DND-41 (cell line): ENCODE measurements at regions not wholly inside any gene's neighbourhood (a gene's known extent, or its start where the extent isn't known, plus 50 kb on each side); places are given as distances from the start of the nearest gene placed in this dataset.

Experiments
- ATAC-seq: fragments of 200-7000 bp; cut with Tn5 transposase; 3 replicates; pipeline ENCODE4 v1.9.1; 2021; ENCODE audit warnings: low read depth; ENCODE audit not compliant: insufficient read depth
- DNase-seq: peaks from one replicate; pipeline ENCODE4 v3.0.0-alpha.2; 2020
- H2AFZ ChIP-seq: 2 replicates; pipeline ENCODE4 v1.6.0; 2012; ENCODE audit warnings: low read depth, low read length
- H3K27ac ChIP-seq: 2 replicates; pipeline ENCODE4 v1.5.1; 2012; ENCODE audit warnings: low read length, inconsistent platforms
- H3K27me3 ChIP-seq: fragments of 200-600 bp; sonication (generic); 2 replicates; pipeline ENCODE4 v1.6.0; 2012; ENCODE audit warnings: low read length, mild to moderate bottlenecking, inconsistent platforms; ENCODE audit not compliant: insufficient read depth, poor library complexity
- H3K36me3 ChIP-seq: 2 replicates; pipeline ENCODE4 v1.5.1; 2012; ENCODE audit warnings: low read length, inconsistent platforms; ENCODE audit not compliant: insufficient read depth
- H3K4me1 ChIP-seq: 2 replicates; pipeline ENCODE4 v1.5.1; 2012; ENCODE audit warnings: mild to moderate bottlenecking, low read length; ENCODE audit not compliant: insufficient read depth
- H3K4me2 ChIP-seq: 2 replicates; pipeline ENCODE4 v1.6.0; 2012; ENCODE audit warnings: mild to moderate bottlenecking, moderate library complexity, low read length, inconsistent platforms; ENCODE audit not compliant: insufficient read depth
- H3K4me3 ChIP-seq, 2 experiments: fragments of 200-600 bp in 1 of 2; shearing (Covaris generic) in 1 of 2; 2 replicates each; pipeline ENCODE4 v1.5.1; 2012 to 2016; ENCODE audit warnings: inconsistent platforms in 2 of 2, low read length in 2 of 2, mild to moderate bottlenecking in 2 of 2, low read depth in 1 of 2, moderate library complexity in 1 of 2
- H3K79me2 ChIP-seq: 2 replicates; pipeline ENCODE4 v1.6.0; 2012; ENCODE audit warnings: low read length, inconsistent platforms; ENCODE audit not compliant: insufficient read depth
- H3K9ac ChIP-seq: 2 replicates; pipeline ENCODE4 v1.6.0; 2012; ENCODE audit warnings: low read depth, mild to moderate bottlenecking, inconsistent platforms, low read length, moderate library complexity
- H3K9me3 ChIP-seq: 2 replicates; pipeline ENCODE4 v1.5.1; 2012; ENCODE audit warnings: low read length, moderate library complexity, mild to moderate bottlenecking, inconsistent platforms; ENCODE audit not compliant: insufficient read depth, severe bottlenecking
- H4K20me1 ChIP-seq: 2 replicates; pipeline ENCODE4 v1.6.0; 2012; ENCODE audit warnings: low read length; ENCODE audit not compliant: insufficient read depth
- EZH2 ChIP-seq: IDR thresholded peaks from 3 replicates; pipeline ENCODE4 v1.6.1; 2012; ENCODE audit warnings: borderline replicate concordance, low read depth, mild to moderate bottlenecking, moderate library complexity, low read length, inconsistent platforms; ENCODE audit not compliant: severe bottlenecking
- TF ChIP-seq, protein P1 (sequence below): IDR thresholded peaks from 2 replicates; pipeline ENCODE4 v1.5.1; 2012; ENCODE audit warnings: borderline replicate concordance, low read length, moderate library complexity, mild to moderate bottlenecking; ENCODE audit not compliant: poor library complexity, severe bottlenecking; ENCODE audit errors: extremely low read depth

DNA sequence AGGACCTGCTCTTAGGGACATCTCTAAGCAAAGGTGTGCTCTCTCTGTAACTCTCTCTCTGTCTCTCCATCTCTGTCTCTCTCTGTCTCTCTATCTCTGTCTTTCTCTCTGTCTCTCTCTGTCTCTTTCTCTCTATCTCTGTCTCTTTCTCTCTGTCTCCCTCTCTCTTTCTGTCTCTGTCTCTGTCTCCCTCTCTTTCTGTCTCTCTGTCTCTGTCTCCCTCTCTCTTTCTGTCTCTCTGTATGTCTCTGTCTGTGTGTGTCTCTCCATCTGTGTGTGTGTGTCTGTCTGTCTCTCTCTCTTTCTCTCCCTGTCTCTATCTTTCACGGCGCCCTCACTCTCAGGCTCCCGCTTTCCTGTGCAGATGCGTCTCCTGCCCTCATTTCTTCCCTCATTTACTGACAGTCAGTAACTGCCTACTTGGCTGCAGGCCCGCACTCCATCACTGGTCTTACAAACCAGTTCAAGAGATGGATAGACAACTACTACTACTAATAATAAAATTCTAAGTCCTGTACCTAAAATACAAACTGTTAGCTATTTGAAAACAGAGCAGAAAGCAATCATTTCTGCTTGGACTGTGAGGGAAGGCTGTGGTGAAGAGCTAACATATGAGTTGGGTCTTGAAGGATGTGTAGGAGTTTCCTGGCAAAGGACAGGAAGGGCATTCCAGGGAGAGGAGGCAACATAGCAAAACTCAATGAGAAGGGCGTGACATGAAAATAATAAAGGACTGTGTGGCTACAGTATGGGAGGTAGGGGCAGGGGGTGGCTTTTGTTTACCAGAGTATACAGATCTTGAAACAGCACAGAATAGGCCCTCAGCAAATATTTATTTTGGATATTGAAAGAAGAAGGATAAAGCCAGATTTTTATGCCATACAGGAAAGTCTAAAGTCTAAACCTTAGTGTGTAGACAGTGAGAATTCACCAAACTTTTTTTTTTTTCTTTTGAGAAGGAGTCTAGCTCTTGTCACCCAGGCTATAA, 67.8 kb upstream of the TAB2 start:
- ATAC-seq (0 out of 3 replicates have a peak, but pooled peaks have one; percentile 13), DNase-seq (no peak)
- Histone ChIP-seq H3K4me1 (no peaks in the 10 kb centered on the region), H2AFZ (peak overlapping the region; percentile 46; the same call in 1 of the 2 replicates), H3K27me3 (no peaks in the 10 kb centered on the region), H4K20me1 (no peaks in the 10 kb centered on the region), H3K27ac (no peak overlapping the region), H3K4me3 (no peak overlapping the region), H3K36me3 (no peaks in the 10 kb centered on the region), H3K9ac (no peak overlapping the region), H3K4me2 (no peak overlapping the region), H3K79me2 (no peaks in the 10 kb centered on the region), H3K9me3 (no peaks in the 10 kb centered on the region)
- TF ChIP-seq, protein P1, sequence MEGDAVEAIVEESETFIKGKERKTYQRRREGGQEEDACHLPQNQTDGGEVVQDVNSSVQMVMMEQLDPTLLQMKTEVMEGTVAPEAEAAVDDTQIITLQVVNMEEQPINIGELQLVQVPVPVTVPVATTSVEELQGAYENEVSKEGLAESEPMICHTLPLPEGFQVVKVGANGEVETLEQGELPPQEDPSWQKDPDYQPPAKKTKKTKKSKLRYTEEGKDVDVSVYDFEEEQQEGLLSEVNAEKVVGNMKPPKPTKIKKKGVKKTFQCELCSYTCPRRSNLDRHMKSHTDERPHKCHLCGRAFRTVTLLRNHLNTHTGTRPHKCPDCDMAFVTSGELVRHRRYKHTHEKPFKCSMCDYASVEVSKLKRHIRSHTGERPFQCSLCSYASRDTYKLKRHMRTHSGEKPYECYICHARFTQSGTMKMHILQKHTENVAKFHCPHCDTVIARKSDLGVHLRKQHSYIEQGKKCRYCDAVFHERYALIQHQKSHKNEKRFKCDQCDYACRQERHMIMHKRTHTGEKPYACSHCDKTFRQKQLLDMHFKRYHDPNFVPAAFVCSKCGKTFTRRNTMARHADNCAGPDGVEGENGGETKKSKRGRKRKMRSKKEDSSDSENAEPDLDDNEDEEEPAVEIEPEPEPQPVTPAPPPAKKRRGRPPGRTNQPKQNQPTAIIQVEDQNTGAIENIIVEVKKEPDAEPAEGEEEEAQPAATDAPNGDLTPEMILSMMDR, result no peak
- TF ChIP-seq EZH2, result no peak

DNA sequence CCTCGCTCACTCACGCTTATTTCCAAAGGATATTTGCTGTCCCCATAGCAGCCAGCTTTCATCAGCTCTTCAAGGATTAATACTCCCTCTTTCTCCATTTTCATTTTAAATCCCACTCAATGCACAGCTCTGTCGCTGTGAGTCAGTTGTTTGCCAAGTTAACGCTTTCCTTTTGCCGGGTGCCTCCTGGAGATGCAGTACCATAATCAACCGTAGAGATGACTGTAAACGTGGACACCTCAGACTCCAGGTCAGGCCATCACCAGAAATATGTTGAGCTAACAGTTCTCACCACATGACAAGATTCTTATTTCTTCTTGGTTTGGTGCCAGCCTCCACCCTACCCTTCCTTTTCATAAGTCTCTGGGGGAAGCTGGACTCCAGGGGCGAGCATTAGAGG, 66.6 kb upstream of the TAB2 start:
- no peak for DNase-seq
- Histone ChIP-seq H3K36me3 (no peaks in the 10 kb centered on the region), H3K4me2 (no peak overlapping the region), H3K79me2 (no peaks in the 10 kb centered on the region), H3K9me3 (no peaks in the 10 kb centered on the region), H3K4me1 (no peaks in the 10 kb centered on the region), H3K9ac (no peak overlapping the region), H3K27ac (no peak overlapping the region), H4K20me1 (no peaks in the 10 kb centered on the region), H2AFZ (no peak overlapping the region), H3K27me3 (no peaks in the 10 kb centered on the region), H3K4me3 (no peak overlapping the region)
- TF ChIP-seq, protein P1, result no peak
- TF ChIP-seq EZH2, result no peak
- no peak for ATAC-seq

DNA sequence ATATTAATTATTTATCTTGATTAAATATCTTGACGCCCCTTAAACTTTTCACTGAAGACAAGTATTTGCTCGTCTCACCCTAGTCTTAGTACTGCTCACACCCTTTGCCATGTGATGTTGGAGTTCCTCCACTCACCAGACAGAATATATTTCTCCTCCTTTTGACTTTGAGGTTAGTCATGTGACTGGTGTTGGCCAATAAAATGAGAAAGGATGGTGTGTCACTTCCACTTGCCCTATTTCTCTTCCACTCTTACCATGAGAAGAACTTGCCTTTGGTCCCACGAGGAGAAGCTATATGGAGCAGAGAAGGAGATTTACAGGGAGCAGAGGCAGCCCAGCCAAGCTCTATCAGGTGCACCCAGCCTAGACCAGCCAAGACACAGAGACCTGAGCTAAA, 64.9 kb upstream of the TAB2 start:
- H3K4me2 ChIP-seq, result no peak overlapping the region
- H3K79me2 ChIP-seq, result no peaks in the 10 kb centered on the region
- H3K4me3 ChIP-seq, result no peak overlapping the region
- no peaks in the 10 kb centered on the region for H3K27me3 ChIP-seq
- no peak overlapping the region for H3K9ac ChIP-seq
- H3K36me3 ChIP-seq, result no peaks in the 10 kb centered on the region
- H2AFZ ChIP-seq, result no peak overlapping the region
- TF ChIP-seq, protein P1, result no peak
- TF ChIP-seq EZH2, result no peak
- ATAC-seq, result no peak
- no peak for DNase-seq
- no peaks in the 10 kb centered on the region for H3K4me1 ChIP-seq
- H3K9me3 ChIP-seq, result no peaks in the 10 kb centered on the region
- H4K20me1 ChIP-seq, result no peaks in the 10 kb centered on the region
- no peak overlapping the region for H3K27ac ChIP-seq
